Central memory CD8-positive, alpha-beta T cell (primary cell): ENCODE measurements at regions not wholly inside any gene's neighbourhood (a gene's known extent, or its start where the extent isn't known, plus 50 kb on each side); places are given as distances from the start of the nearest gene placed in this dataset.

Experiments
- ATAC-seq: fragments of 150-1000 bp; cut with Tn5 transposase; replicated peaks from 2 replicates; pipeline ENCODE4 v1.10.0; 2022; ENCODE audit warnings: mild to moderate bottlenecking, moderate FRiP score, moderate number of reproducible peaks; ENCODE audit not compliant: poor library complexity, severe bottlenecking; ENCODE audit errors: extremely low read depth
- DNase-seq, 2 donors: peaks; one replicate each; pipeline ENCODE4 v3.0.0; 2021; ENCODE audit warnings: low spot score in 2 of 2
- H3K27ac Mint-ChIP-seq: one replicate; pipeline ENCODE4 v1.8.0; 2022; ENCODE audit warnings: low read depth, mild to moderate bottlenecking, moderate library complexity, mixed read lengths
- H3K27me3 Mint-ChIP-seq: one replicate; pipeline ENCODE4 v1.8.0; 2022; ENCODE audit warnings: mixed read lengths
- H3K36me3 Mint-ChIP-seq: one replicate; pipeline ENCODE4 v1.8.0; 2022; ENCODE audit warnings: mild to moderate bottlenecking, moderate library complexity, mixed read lengths; ENCODE audit not compliant: insufficient read depth
- H3K4me1 Mint-ChIP-seq: one replicate; pipeline ENCODE4 v1.8.0; 2022; ENCODE audit warnings: mixed read lengths
- H3K4me3 Mint-ChIP-seq: one replicate; pipeline ENCODE4 v1.8.0; 2022; ENCODE audit warnings: mild to moderate bottlenecking, moderate library complexity, mixed read lengths
- H3K9me3 Mint-ChIP-seq: one replicate; pipeline ENCODE4 v1.8.0; 2022; ENCODE audit warnings: mixed read lengths

GRCh38 chr5:5026409-5026785 is 113.7 kb upstream of the ADAMTS16 start:
- no peak overlapping the region for H3K27ac Mint-ChIP-seq
- H3K27me3 Mint-ChIP-seq: no peaks in the 10 kb centered on the region
- ATAC-seq: no peak
- peaks cover 19% of the 10 kb centered on the region for H3K9me3 Mint-ChIP-seq
- H3K36me3 Mint-ChIP-seq: no peaks in the 10 kb centered on the region
- no peak overlapping the region for H3K4me3 Mint-ChIP-seq
- DNase-seq: no peak
- H3K4me1 Mint-ChIP-seq: no peaks in the 10 kb centered on the region

- ATAC-seq: no peak
- DNase-seq: no peak
- Mint-ChIP-seq H3K36me3 (no peaks in the 10 kb centered on the region), H3K27ac (no peak overlapping the region), H3K27me3 (no peaks in the 10 kb centered on the region), H3K9me3 (peaks cover 23% of the 10 kb centered on the region), H3K4me3 (no peak overlapping the region), H3K4me1 (no peaks in the 10 kb centered on the region)
Observed at GRCh38 chr5:5031665-5032064, 108.5 kb upstream of the ADAMTS16 start.

GRCh38 chr5:5037674-5038073 is 102.5 kb upstream of the ADAMTS16 start:
- peaks cover 10% of the 10 kb centered on the region for H3K9me3 Mint-ChIP-seq
- H3K27ac Mint-ChIP-seq: no peak overlapping the region
- H3K27me3 Mint-ChIP-seq: no peaks in the 10 kb centered on the region
- no peak overlapping the region for H3K4me3 Mint-ChIP-seq
- no peaks in the 10 kb centered on the region for H3K4me1 Mint-ChIP-seq
- H3K36me3 Mint-ChIP-seq: no peaks in the 10 kb centered on the region
- DNase-seq (no peak), ATAC-seq (no peak)

GRCh38 chr5:5039918-5040317 is 100.2 kb upstream of the ADAMTS16 start:
- ATAC-seq: no peak
- peaks cover 7% of the 10 kb centered on the region for H3K9me3 Mint-ChIP-seq

GRCh38 chr5:5040712-5041111 is 99.4 kb upstream of the ADAMTS16 start:
- H3K9me3 Mint-ChIP-seq: peaks cover 7% of the 10 kb centered on the region
- H3K4me3 Mint-ChIP-seq: no peak overlapping the region
- H3K36me3 Mint-ChIP-seq: no peaks in the 10 kb centered on the region
- no peaks in the 10 kb centered on the region for H3K4me1 Mint-ChIP-seq
- no peaks in the 10 kb centered on the region for H3K27me3 Mint-ChIP-seq
- DNase-seq (no peak), ATAC-seq (no peak)
- no peak overlapping the region for H3K27ac Mint-ChIP-seq

More at GRCh38 chr5:5039918-5040317, 100.2 kb upstream of the ADAMTS16 start:
- H3K27me3 Mint-ChIP-seq: no peaks in the 10 kb centered on the region
- no peak overlapping the region for H3K27ac Mint-ChIP-seq
- H3K4me3 Mint-ChIP-seq: no peak overlapping the region
- H3K36me3 Mint-ChIP-seq: no peaks in the 10 kb centered on the region
- no peak for DNase-seq
- no peaks in the 10 kb centered on the region for H3K4me1 Mint-ChIP-seq

GRCh38 chr5:5042806-5043205 is 97.3 kb upstream of the ADAMTS16 start:
- ATAC-seq (no peak), DNase-seq (no peak)
- no peak overlapping the region for H3K4me3 Mint-ChIP-seq
- H3K27ac Mint-ChIP-seq: no peak overlapping the region
- no peaks in the 10 kb centered on the region for H3K27me3 Mint-ChIP-seq
- peaks cover 7% of the 10 kb centered on the region for H3K9me3 Mint-ChIP-seq
- no peaks in the 10 kb centered on the region for H3K4me1 Mint-ChIP-seq
- no peaks in the 10 kb centered on the region for H3K36me3 Mint-ChIP-seq

- Mint-ChIP-seq H3K9me3 (peaks cover 2% of the 10 kb centered on the region), H3K4me1 (no peaks in the 10 kb centered on the region), H3K4me3 (no peak overlapping the region), H3K36me3 (no peaks in the 10 kb centered on the region), H3K27me3 (no peaks in the 10 kb centered on the region), H3K27ac (no peak overlapping the region)
- DNase-seq (no peak), ATAC-seq (no peak)
Observed at GRCh38 chr5:5043346-5043745, 96.8 kb upstream of the ADAMTS16 start.

GRCh38 chr5:5044247-5044840 is 95.8 kb upstream of the ADAMTS16 start:
- DNase-seq: no peak
- no peaks in the 10 kb centered on the region for H3K27me3 Mint-ChIP-seq
- no peak overlapping the region for H3K27ac Mint-ChIP-seq
- no peaks in the 10 kb centered on the region for H3K36me3 Mint-ChIP-seq
- ATAC-seq: no peak
- no peaks in the 10 kb centered on the region for H3K4me1 Mint-ChIP-seq
- no peaks in the 10 kb centered on the region for H3K9me3 Mint-ChIP-seq
- H3K4me3 Mint-ChIP-seq: no peak overlapping the region

- Mint-ChIP-seq H3K9me3 (no peaks in the 10 kb centered on the region), H3K4me1 (no peaks in the 10 kb centered on the region), H3K27me3 (no peaks in the 10 kb centered on the region), H3K27ac (no peak overlapping the region), H3K36me3 (no peaks in the 10 kb centered on the region), H3K4me3 (no peak overlapping the region)
- no peak for DNase-seq
- ATAC-seq: no peak
Observed at GRCh38 chr5:5046680-5047502, 93.2 kb upstream of the ADAMTS16 start.

- no peak overlapping the region for H3K27ac Mint-ChIP-seq
- no peak overlapping the region for H3K4me3 Mint-ChIP-seq
- DNase-seq: no peak
- H3K36me3 Mint-ChIP-seq: peaks cover 3% of the 10 kb centered on the region
- ATAC-seq: no peak
- no peaks in the 10 kb centered on the region for H3K27me3 Mint-ChIP-seq
- H3K4me1 Mint-ChIP-seq: no peaks in the 10 kb centered on the region
- no peaks in the 10 kb centered on the region for H3K9me3 Mint-ChIP-seq
Observed at GRCh38 chr5:5050801-5051200, 89.3 kb upstream of the ADAMTS16 start.

- Mint-ChIP-seq H3K27ac (no peak overlapping the region), H3K9me3 (peaks cover 11% of the 10 kb centered on the region), H3K4me1 (no peaks in the 10 kb centered on the region), H3K36me3 (peaks cover 3% of the 10 kb centered on the region), H3K4me3 (no peak overlapping the region), H3K27me3 (no peaks in the 10 kb centered on the region)
- no peak for DNase-seq
- no peak for ATAC-seq
Observed at GRCh38 chr5:5055712-5056111, 84.4 kb upstream of the ADAMTS16 start.

- no peaks in the 10 kb centered on the region for H3K36me3 Mint-ChIP-seq
- H3K4me1 Mint-ChIP-seq: no peaks in the 10 kb centered on the region
- DNase-seq (no peak), ATAC-seq (no peak)
- no peak overlapping the region for H3K27ac Mint-ChIP-seq
- H3K9me3 Mint-ChIP-seq: peaks cover 18% of the 10 kb centered on the region
- no peak overlapping the region for H3K4me3 Mint-ChIP-seq
- no peaks in the 10 kb centered on the region for H3K27me3 Mint-ChIP-seq
Observed at GRCh38 chr5:5061836-5062235, 78.3 kb upstream of the ADAMTS16 start.

GRCh38 chr5:5062525-5063302 is 77.4 kb upstream of the ADAMTS16 start:
- DNase-seq (no peak), ATAC-seq (no peak)
- no peaks in the 10 kb centered on the region for H3K4me1 Mint-ChIP-seq
- no peaks in the 10 kb centered on the region for H3K27me3 Mint-ChIP-seq
- H3K4me3 Mint-ChIP-seq: no peak overlapping the region
- no peaks in the 10 kb centered on the region for H3K36me3 Mint-ChIP-seq
- no peak overlapping the region for H3K27ac Mint-ChIP-seq
- peaks cover 18% of the 10 kb centered on the region for H3K9me3 Mint-ChIP-seq
